ENCODE measurements at regions not wholly inside any gene's neighbourhood (a gene's known extent, or its start where the extent isn't known, plus 50 kb on each side); places are given as distances from the start of the nearest gene placed in this dataset.

DNA sequence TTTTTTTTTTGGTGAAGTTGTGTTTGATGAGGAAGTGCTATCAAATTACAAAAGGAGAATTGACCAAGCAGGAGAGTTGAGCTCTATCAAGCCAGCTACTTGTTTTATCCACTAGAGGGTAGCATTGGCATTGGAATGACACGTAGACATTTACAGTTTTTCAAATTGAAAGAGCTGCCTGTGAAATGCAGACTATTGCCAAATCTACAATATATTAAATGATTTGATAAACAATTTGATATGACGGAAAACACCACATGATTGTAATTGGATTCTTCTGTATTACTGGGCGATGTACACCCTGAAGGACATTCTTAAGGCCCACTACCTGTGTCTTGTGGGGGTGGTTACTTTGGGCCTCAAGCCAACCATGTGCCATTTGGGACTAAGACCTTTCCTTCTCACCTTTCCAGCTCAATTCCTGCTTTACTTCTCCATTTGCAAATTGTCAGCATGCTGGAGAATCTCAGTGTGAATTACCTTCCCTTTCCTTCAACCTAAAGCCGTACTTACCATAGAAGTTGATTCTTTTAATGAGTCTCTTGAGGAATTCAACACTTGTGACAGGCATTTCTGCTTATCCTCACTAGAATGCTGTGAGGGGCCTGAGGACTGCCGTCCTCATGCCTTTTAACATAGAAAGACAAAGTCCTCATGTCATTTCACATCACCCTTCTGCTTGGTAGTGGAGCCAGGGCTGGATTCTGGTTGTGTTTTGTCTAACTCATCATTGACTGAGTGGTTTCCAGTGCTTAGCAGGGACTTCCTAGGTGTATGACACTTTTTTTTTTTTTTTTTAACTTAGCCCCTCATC, 134.8 kb upstream of the THUMPD2 start:
- no peak overlapping the region for H2BK12ac ChIP-seq (ENCODE audit: low read depth, low read length)
- H3K79me1 ChIP-seq (ENCODE audit: low read depth, low read length): no peaks in the 10 kb centered on the region
- ChIA-PET POLR2A (ENCODE audit: partially characterized antibody) (no interaction called here), CTCF (ENCODE audit: partially characterized antibody) (interaction anchor here (0.6 to 2.4 kb wide), 36 partner anchors 9 to 847 kb away, joined by 3 to 12 read pairs (median 3); no protein-coding TSS in a partner anchor)
- no peak overlapping the region for H2BK15ac ChIP-seq (ENCODE audit: low read length)
- H4K20me1 ChIP-seq (replicated peaks in 1 of 2; ENCODE audit: control insufficient read depth in 1 of 2, insufficient read depth in 2 of 2, low read length in 2 of 2): no peaks in the 10 kb centered on the region
- no peak overlapping the region for H3K9ac ChIP-seq (replicated peaks in 1 of 4; ENCODE audit: extremely low read depth in 1 of 4, low read depth in 3 of 4, low read length in 3 of 4)
- H3K56ac ChIP-seq (replicated peaks; ENCODE audit: insufficient read length, low read depth, low read length): no peak overlapping the region
- no peak overlapping the region for H3K4me2 ChIP-seq (ENCODE audit: insufficient read depth in 1 of 2, low read depth in 2 of 2, low read length in 2 of 2)
- H3K9me3 ChIP-seq (ENCODE audit: insufficient read depth in 2 of 2, low read depth in 1 of 2, low read length in 1 of 2): no peaks in the 10 kb centered on the region
- no peaks in the 10 kb centered on the region for H3K36me3 ChIP-seq (ENCODE audit: control insufficient read depth in 2 of 4, insufficient read depth in 4 of 4, low read length in 3 of 4)
- H3K27ac ChIP-seq (ENCODE audit: low read depth, low read length): no peak overlapping the region
- no peaks in the 10 kb centered on the region for H3K23me2 ChIP-seq (ENCODE audit: low read depth, low read length)
- no peak overlapping the region for H4K91ac ChIP-seq (replicated peaks; ENCODE audit: insufficient read length, low read length)
- peak; percentile 94 for FAIRE-seq
- peaks cover 0 to 5% (median 0%) of the 10 kb centered on the region in 4 experiments; a peak in 2 of 7 replicates for H3K4me1 ChIP-seq (replicated peaks in 1 of 4; ENCODE audit: control insufficient read depth in 3 of 4, insufficient read depth in 4 of 4, low read length in 3 of 4)
- no peak overlapping the region for H3K14ac ChIP-seq (ENCODE audit: insufficient read length)
- no peak overlapping the region for H2AK5ac ChIP-seq (ENCODE audit: low read depth, low read length)
- H3K18ac ChIP-seq (ENCODE audit: extremely low read depth, low read length): no peak overlapping the region
- no peaks in the 10 kb centered on the region for H3K79me2 ChIP-seq (ENCODE audit: control insufficient read depth in 1 of 2, insufficient read depth in 2 of 2, low read length in 2 of 2)
- H3K4ac ChIP-seq (replicated peaks; ENCODE audit: insufficient read length, low read depth, low read length): no peak overlapping the region
- peak overlapping the region; percentile 46; the same call in 1 of the 2 replicates for H2AFZ ChIP-seq (ENCODE audit: low read length)
- H2BK20ac ChIP-seq (ENCODE audit: low read length): no peak overlapping the region
- no peak overlapping the region for H3K23ac ChIP-seq (ENCODE audit: insufficient read length)
- no peak overlapping the region for H4K5ac ChIP-seq (ENCODE audit: insufficient read length, low read depth, low read length)
- 37% methylated on average over 5 of the region's 5 CpGs; no CpG with 5 or more reads in 1 of the 2 experiments for WGBS, 2 experiments (ENCODE audit: extremely low coverage in 1 of 2, insufficient coverage in 1 of 2, insufficient read length in 1 of 2, insufficient replicate concordance in 2 of 2, low coverage in 1 of 2, low lambda C conversion rate in 2 of 2, missing lambda C conversion rate in 1 of 2)
- H4K8ac ChIP-seq (ENCODE audit: extremely low read depth, insufficient read depth, low read length): no peak overlapping the region
- no peaks in the 10 kb centered on the region for H3K27me3 ChIP-seq (replicated peaks in 1 of 4; ENCODE audit: control insufficient read depth in 3 of 4, extremely low read depth in 1 of 4, insufficient read depth in 3 of 4, low read length in 3 of 4)
- DNase-seq (ENCODE audit: low read depth in 1 of 2, low spot score in 2 of 2): peak in 1 of 2 experiments; percentile 10
- no peak overlapping the region for H2BK120ac ChIP-seq (replicated peaks; ENCODE audit: low read depth, low read length)
- no peak overlapping the region for H3K4me3 ChIP-seq (ENCODE audit: extremely low read depth in 1 of 4, insufficient read depth in 2 of 4, low read depth in 3 of 4, low read length in 4 of 4)
- H2BK5ac ChIP-seq (ENCODE audit: low read depth, low read length): no peak overlapping the region
- no peak for TF ChIP-seq HDAC2 (IDR thresholded peaks at IDR 0.05; ENCODE audit: borderline replicate concordance in 1 of 2, low read depth in 2 of 2, low read length in 2 of 2)
- no peak for TF ChIP-seq KDM1A (IDR thresholded peaks at IDR 0.05; ENCODE audit: borderline replicate concordance, low read length)
- TF ChIP-seq, protein P1, sequence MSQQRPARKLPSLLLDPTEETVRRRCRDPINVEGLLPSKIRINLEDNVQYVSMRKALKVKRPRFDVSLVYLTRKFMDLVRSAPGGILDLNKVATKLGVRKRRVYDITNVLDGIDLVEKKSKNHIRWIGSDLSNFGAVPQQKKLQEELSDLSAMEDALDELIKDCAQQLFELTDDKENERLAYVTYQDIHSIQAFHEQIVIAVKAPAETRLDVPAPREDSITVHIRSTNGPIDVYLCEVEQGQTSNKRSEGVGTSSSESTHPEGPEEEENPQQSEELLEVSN (IDR thresholded peaks at IDR 0.05): peak; percentile 84
- TF ChIP-seq, protein P2, sequence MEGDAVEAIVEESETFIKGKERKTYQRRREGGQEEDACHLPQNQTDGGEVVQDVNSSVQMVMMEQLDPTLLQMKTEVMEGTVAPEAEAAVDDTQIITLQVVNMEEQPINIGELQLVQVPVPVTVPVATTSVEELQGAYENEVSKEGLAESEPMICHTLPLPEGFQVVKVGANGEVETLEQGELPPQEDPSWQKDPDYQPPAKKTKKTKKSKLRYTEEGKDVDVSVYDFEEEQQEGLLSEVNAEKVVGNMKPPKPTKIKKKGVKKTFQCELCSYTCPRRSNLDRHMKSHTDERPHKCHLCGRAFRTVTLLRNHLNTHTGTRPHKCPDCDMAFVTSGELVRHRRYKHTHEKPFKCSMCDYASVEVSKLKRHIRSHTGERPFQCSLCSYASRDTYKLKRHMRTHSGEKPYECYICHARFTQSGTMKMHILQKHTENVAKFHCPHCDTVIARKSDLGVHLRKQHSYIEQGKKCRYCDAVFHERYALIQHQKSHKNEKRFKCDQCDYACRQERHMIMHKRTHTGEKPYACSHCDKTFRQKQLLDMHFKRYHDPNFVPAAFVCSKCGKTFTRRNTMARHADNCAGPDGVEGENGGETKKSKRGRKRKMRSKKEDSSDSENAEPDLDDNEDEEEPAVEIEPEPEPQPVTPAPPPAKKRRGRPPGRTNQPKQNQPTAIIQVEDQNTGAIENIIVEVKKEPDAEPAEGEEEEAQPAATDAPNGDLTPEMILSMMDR (IDR thresholded peaks at IDR 0.05; ENCODE audit: control extremely low read depth in 1 of 3, insufficient read depth in 1 of 3, low read depth in 1 of 3, low read length in 3 of 3): peak in 2 of 3 experiments; percentile 58 to 71; a peak in 2 of 4 replicates
- TF ChIP-seq BACH1 (IDR thresholded peaks at IDR 0.05; ENCODE audit: low read length): no peak
- no peak for TF ChIP-seq TCF12 (IDR thresholded peaks at IDR 0.05; ENCODE audit: low read depth, low read length)
- no peak for TF ChIP-seq JUND (IDR thresholded peaks at IDR 0.05; ENCODE audit: low read length)
- no peak for TF ChIP-seq GTF2F1 (IDR thresholded peaks at IDR 0.05; ENCODE audit: borderline replicate concordance, low read depth, low read length)
- no peak for TF ChIP-seq KDM4A (IDR thresholded peaks at IDR 0.05; ENCODE audit: low read depth, low read length, severe bottlenecking)

All from H1 (cell line).